Esophagus muscularis mucosa (tissue), 3 donors: ENCODE measurements at regions not wholly inside any gene's neighbourhood (a gene's known extent, or its start where the extent isn't known, plus 50 kb on each side); places are given as distances from the start of the nearest gene placed in this dataset.

Experiments
- CTCF ChIP-seq, 3 experiments: fragments of 200-600 bp in 2 of 3; fragments of 450-650 bp in 1 of 3; sonication (generic) in 2 of 3; IDR thresholded peaks; one replicate each; pipeline ENCODE4 v1.5.1; 2017 to 2019; ENCODE audit warnings: antibody characterized with exemption in 3 of 3, mild to moderate bottlenecking in 2 of 3, moderate library complexity in 1 of 3
- POLR2AphosphoS5 ChIP-seq, 2 donors: sonication (generic); formaldehyde crosslinking; IDR thresholded peaks; one replicate each; pipeline ENCODE4 v1.6.1; 2017; ENCODE audit warnings: antibody characterized with exemption in 2 of 2

- TF ChIP-seq CTCF (IDR thresholded peaks at IDR 0.05) (no peak), POLR2AphosphoS5 (IDR thresholded peaks at IDR 0.05) (no peak)
Observed at GRCh38 chr6:41408982-41409381, 73.6 kb downstream of the NCR2 start.
